ENCODE measurements at regions not wholly inside any gene's neighbourhood (a gene's known extent, or its start where the extent isn't known, plus 50 kb on each side); places are given as distances from the start of the nearest gene placed in this dataset.

- no peaks in the 10 kb centered on the region for H3K9me3 ChIP-seq
- no peaks in the 10 kb centered on the region for H3K4me1 ChIP-seq
- DNase-seq (no peak), ATAC-seq (no peak)
- H3K27ac ChIP-seq: no peak overlapping the region
- H3K4me3 ChIP-seq: no peak overlapping the region
- no peaks in the 10 kb centered on the region for H3K27me3 ChIP-seq
- H3K36me3 ChIP-seq: no peaks in the 10 kb centered on the region
- no peak for TF ChIP-seq POLR2A (IDR thresholded peaks at IDR 0.05)
- no peak for TF ChIP-seq CTCF (IDR thresholded peaks at IDR 0.05 in 4 of 5, conservative IDR thresholded peaks at IDR 0.05 in 1 of 5)
- intact Hi-C loops (cut with DNase I; ENCODE audit: low total_unique reads) (no loop called here), in situ Hi-C loops (cut with MboI; ENCODE audit: low sequenced_read_pairs in 4 of 4) (no loop called here)
These were observed 119.1 kb upstream of the CPEB2 start for GRCh38 chr4:14883166-14883565.

GRCh38 chr4:14883661-14884060 is 118.6 kb upstream of the CPEB2 start:
- no peak overlapping the region for H3K4me3 ChIP-seq
- intact Hi-C loops (cut with DNase I; ENCODE audit: low total_unique reads) (no loop called here), in situ Hi-C loops (cut with MboI; ENCODE audit: low sequenced_read_pairs in 4 of 4) (no loop called here)
- H3K27ac ChIP-seq: no peak overlapping the region
- no peak for TF ChIP-seq CTCF (IDR thresholded peaks at IDR 0.05 in 4 of 5, conservative IDR thresholded peaks at IDR 0.05 in 1 of 5)
- no peak for TF ChIP-seq POLR2A (IDR thresholded peaks at IDR 0.05)
- H3K36me3 ChIP-seq: no peaks in the 10 kb centered on the region
- DNase-seq (no peak), ATAC-seq (no peak)
- no peaks in the 10 kb centered on the region for H3K27me3 ChIP-seq
- no peaks in the 10 kb centered on the region for H3K9me3 ChIP-seq
- H3K4me1 ChIP-seq: no peaks in the 10 kb centered on the region

GRCh38 chr4:14887842-14888433 is 114.3 kb upstream of the CPEB2 start:
- Histone ChIP-seq H3K9me3 (no peaks in the 10 kb centered on the region), H3K27ac (no peak overlapping the region), H3K4me1 (no peaks in the 10 kb centered on the region), H3K36me3 (no peaks in the 10 kb centered on the region), H3K4me3 (no peak overlapping the region), H3K27me3 (no peaks in the 10 kb centered on the region)
- ATAC-seq (no peak), DNase-seq (no peak)
- in situ Hi-C loops (cut with MboI; ENCODE audit: low sequenced_read_pairs in 4 of 4) (no loop called here), intact Hi-C loops (cut with DNase I; ENCODE audit: low total_unique reads) (no loop called here)
- TF ChIP-seq CTCF (IDR thresholded peaks at IDR 0.05 in 4 of 5, conservative IDR thresholded peaks at IDR 0.05 in 1 of 5): no peak

DNA sequence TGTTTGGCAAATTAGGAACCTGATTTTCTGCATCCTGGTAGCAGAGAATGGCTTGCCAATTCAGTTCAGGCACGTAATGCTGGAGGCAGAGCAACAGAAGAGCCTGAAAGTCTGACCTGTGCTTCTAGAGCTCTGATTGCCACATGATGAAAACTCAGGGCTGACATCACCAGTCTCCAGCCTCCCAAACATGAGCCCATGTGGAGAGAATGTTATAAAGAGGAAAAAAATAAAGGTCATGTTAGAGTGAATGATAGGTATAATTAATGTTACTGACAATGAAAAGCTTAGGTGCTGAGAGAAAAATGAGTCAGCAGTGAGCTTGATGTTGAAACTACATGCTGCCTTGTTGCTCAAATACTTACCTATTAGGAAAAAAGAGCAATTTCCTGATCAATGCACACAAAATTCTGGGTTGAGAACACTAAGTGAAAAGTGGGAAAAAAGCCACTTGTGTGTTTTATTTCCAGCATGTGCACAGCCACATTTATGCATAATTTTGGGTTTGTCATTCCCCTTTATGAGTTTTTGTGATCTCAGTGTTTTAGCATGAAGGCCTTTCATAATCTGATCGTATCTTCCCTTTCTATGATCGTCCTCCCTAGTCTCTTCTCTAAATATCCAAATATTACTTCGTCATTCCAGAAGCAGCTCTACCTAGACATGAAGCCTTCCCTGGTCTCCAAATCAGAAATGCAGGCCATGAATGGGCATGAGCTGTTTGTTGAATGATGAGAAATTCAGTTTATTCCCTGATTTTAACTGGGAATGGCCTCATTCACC is 113.3 kb upstream of the CPEB2 start:
- Histone ChIP-seq H3K27me3 (no peaks in the 10 kb centered on the region), H3K4me1 (no peaks in the 10 kb centered on the region), H3K27ac (no peak overlapping the region), H3K9me3 (no peaks in the 10 kb centered on the region), H3K36me3 (no peaks in the 10 kb centered on the region), H3K4me3 (no peak overlapping the region)
- intact Hi-C loops (cut with DNase I; ENCODE audit: low total_unique reads): no loop called here
- no peak for TF ChIP-seq CTCF (IDR thresholded peaks at IDR 0.05 in 4 of 5, conservative IDR thresholded peaks at IDR 0.05 in 1 of 5)
- TF ChIP-seq POLR2A (IDR thresholded peaks at IDR 0.05): no peak
- DNase-seq: no peak
- in situ Hi-C loops (cut with MboI; ENCODE audit: low sequenced_read_pairs in 4 of 4): no loop called here
- ATAC-seq: no peak

Data from gastrocnemius medialis (tissue), 4 donors.